Activated T-cell treated with anti-CD3 and anti-CD28 coated beads, Interleukin-2, amount 50 U/mL, for 48 hours (primary cell): ENCODE measurements at regions not wholly inside any gene's neighbourhood (a gene's known extent, or its start where the extent isn't known, plus 50 kb on each side); places are given as distances from the start of the nearest gene placed in this dataset.

Experiments
- DNase-seq, 2 experiments: peaks; one replicate each; pipeline ENCODE4 v3.0.0-alpha.2; 2020

- no peak for DNase-seq
Measured at GRCh38 chr10:78401624-78402367, 368.1 kb downstream of the RPS24 start.

GRCh38 chr10:78402591-78402990 is 368.9 kb downstream of the RPS24 start:
- no peak for DNase-seq

GRCh38 chr10:78403781-78404180 is 370.1 kb downstream of the RPS24 start:
- no peak for DNase-seq

- no peak for DNase-seq
Measured at GRCh38 chr10:78404296-78404695, 370.6 kb downstream of the RPS24 start.

GRCh38 chr10:78405231-78405630 is 371.6 kb downstream of the RPS24 start:
- no peak for DNase-seq

GRCh38 chr10:78405736-78406135 is 372.1 kb downstream of the RPS24 start:
- DNase-seq, result no peak

GRCh38 chr10:78406648-78407008 is 373.0 kb downstream of the RPS24 start:
- no peak for DNase-seq

- DNase-seq, result peak; percentile 76 to 82
Measured at GRCh38 chr10:78407009-78407711, 373.5 kb downstream of the RPS24 start.

- DNase-seq, result no peak
Measured at GRCh38 chr10:78407966-78408365, 374.3 kb downstream of the RPS24 start.

- no peak for DNase-seq
Measured at GRCh38 chr10:78408671-78409472, 375.2 kb downstream of the RPS24 start.

GRCh38 chr10:78410046-78410965 is 376.6 kb downstream of the RPS24 start:
- no peak for DNase-seq

GRCh38 chr10:78411716-78412115 is 378.1 kb downstream of the RPS24 start:
- DNase-seq, result no peak

- DNase-seq, result no peak
Measured at GRCh38 chr10:78412605-78413004, 378.9 kb downstream of the RPS24 start.

- DNase-seq, result no peak
Measured at GRCh38 chr10:78413076-78414055, 379.7 kb downstream of the RPS24 start.

- no peak for DNase-seq
Measured at GRCh38 chr10:78414380-78414779, 380.7 kb downstream of the RPS24 start.

- DNase-seq, result no peak
Measured at GRCh38 chr10:78415111-78415510, 381.4 kb downstream of the RPS24 start.

- no peak for DNase-seq
Measured at GRCh38 chr10:78416031-78417011, 382.7 kb downstream of the RPS24 start.

- no peak for DNase-seq
Measured at GRCh38 chr10:78417425-78418370, 384.0 kb downstream of the RPS24 start.
